ENCODE measurements at regions not wholly inside any gene's neighbourhood (a gene's known extent, or its start where the extent isn't known, plus 50 kb on each side); places are given as distances from the start of the nearest gene placed in this dataset.
"Not testable (repeated sequence)": the region's sequence is repeated elsewhere in the genome, so short reads cannot be mapped to it uniquely, and the experiment has no call there.

DNA sequence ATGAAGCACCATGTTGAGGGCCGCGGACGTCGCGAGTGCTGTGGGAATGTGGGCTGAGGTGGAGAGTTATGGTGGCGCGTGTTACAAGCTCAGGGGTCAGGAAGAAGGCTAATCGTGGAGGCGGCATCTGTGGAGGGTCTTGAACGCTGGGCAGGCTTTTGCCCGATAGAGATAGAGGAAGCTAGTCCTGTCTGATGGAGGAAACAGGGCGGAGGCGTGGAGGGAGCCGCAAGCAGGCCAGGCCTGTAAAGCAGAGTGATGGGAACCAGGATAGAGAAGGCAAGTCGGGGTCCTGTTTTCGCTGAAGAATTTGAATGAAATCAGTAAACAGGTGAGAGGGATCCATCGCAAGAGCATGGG, 2654.3 kb upstream of the DEFB115 start:
- TF ChIP-seq, protein P1, sequence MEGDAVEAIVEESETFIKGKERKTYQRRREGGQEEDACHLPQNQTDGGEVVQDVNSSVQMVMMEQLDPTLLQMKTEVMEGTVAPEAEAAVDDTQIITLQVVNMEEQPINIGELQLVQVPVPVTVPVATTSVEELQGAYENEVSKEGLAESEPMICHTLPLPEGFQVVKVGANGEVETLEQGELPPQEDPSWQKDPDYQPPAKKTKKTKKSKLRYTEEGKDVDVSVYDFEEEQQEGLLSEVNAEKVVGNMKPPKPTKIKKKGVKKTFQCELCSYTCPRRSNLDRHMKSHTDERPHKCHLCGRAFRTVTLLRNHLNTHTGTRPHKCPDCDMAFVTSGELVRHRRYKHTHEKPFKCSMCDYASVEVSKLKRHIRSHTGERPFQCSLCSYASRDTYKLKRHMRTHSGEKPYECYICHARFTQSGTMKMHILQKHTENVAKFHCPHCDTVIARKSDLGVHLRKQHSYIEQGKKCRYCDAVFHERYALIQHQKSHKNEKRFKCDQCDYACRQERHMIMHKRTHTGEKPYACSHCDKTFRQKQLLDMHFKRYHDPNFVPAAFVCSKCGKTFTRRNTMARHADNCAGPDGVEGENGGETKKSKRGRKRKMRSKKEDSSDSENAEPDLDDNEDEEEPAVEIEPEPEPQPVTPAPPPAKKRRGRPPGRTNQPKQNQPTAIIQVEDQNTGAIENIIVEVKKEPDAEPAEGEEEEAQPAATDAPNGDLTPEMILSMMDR (IDR thresholded peaks at IDR 0.05), result not testable (repeated sequence)
- TF ChIP-seq ZFX (IDR thresholded peaks at IDR 0.05; ENCODE audit: borderline replicate concordance), result not testable (repeated sequence)
